Neutrophil (primary cell): ENCODE measurements at regions not wholly inside any gene's neighbourhood (a gene's known extent, or its start where the extent isn't known, plus 50 kb on each side); places are given as distances from the start of the nearest gene placed in this dataset.

ENCODE experiments used
- H3K27ac ChIP-seq: fragments of 200-600 bp; sonication (generic); 2 replicates; pipeline ENCODE4 v1.5.1; 2016; ENCODE audit warnings: mild to moderate bottlenecking, moderate library complexity
- H3K27me3 ChIP-seq: fragments of 200-600 bp; sonication (generic); 2 replicates; pipeline ENCODE4 v1.6.0; 2016; ENCODE audit warnings: mild to moderate bottlenecking
- H3K36me3 ChIP-seq: fragments of 200-600 bp; sonication (generic); 2 replicates; pipeline ENCODE4 v1.5.1; 2017
- H3K4me1 ChIP-seq, 2 experiments: fragments of 200-600 bp in 1 of 2; sonication (generic) in 1 of 2; 1 replicate in 1 of 2; 2 replicates in 1 of 2; pipeline versions ENCODE4 v1.5.1 to v1.6.1; 2013 to 2016; ENCODE audit warnings: low read depth in 1 of 2, low read length in 1 of 2, mild to moderate bottlenecking in 1 of 2, moderate library complexity in 1 of 2; ENCODE audit not compliant: control insufficient read depth in 1 of 2, insufficient read depth in 1 of 2
- H3K4me3 ChIP-seq, 2 experiments: fragments of 200-600 bp in 1 of 2; sonication (generic) in 1 of 2; 1 replicate in 1 of 2; 2 replicates in 1 of 2; pipeline ENCODE4 v1.5.1; 2013 to 2016; ENCODE audit warnings: low read depth in 1 of 2, low read length in 1 of 2, mild to moderate bottlenecking in 1 of 2, moderate library complexity in 1 of 2
- H3K9me3 ChIP-seq: fragments of 200-600 bp; sonication (generic); 2 replicates; pipeline ENCODE4 v1.5.1; 2016
- CTCF ChIP-seq: fragments of 200-600 bp; sonication (generic); IDR thresholded peaks from 2 replicates; pipeline ENCODE4 v1.5.1; 2016; ENCODE audit warnings: antibody characterized with exemption

GRCh38 chrX:63506320-63506719 is 155.2 kb upstream of the SPIN4 start:
- H3K4me3 ChIP-seq: no peak overlapping the region
- no peaks in the 10 kb centered on the region for H3K36me3 ChIP-seq
- no peak overlapping the region for H3K27ac ChIP-seq
- no peaks in the 10 kb centered on the region for H3K27me3 ChIP-seq
- no peaks in the 10 kb centered on the region for H3K4me1 ChIP-seq
- no peak for TF ChIP-seq CTCF
- H3K9me3 ChIP-seq: no peaks in the 10 kb centered on the region

- Histone ChIP-seq H3K27ac (no peak overlapping the region), H3K27me3 (no peaks in the 10 kb centered on the region), H3K4me1 (no peaks in the 10 kb centered on the region), H3K4me3 (no peak overlapping the region), H3K9me3 (no peaks in the 10 kb centered on the region), H3K36me3 (no peaks in the 10 kb centered on the region)
- TF ChIP-seq CTCF: no peak
Observed at GRCh38 chrX:63503541-63503940, 152.4 kb upstream of the SPIN4 start.

GRCh38 chrX:63488546-63489373 is 137.6 kb upstream of the SPIN4 start:
- H3K27ac ChIP-seq: no peak overlapping the region
- H3K36me3 ChIP-seq: no peaks in the 10 kb centered on the region
- H3K9me3 ChIP-seq: no peaks in the 10 kb centered on the region
- no peak for TF ChIP-seq CTCF
- H3K4me1 ChIP-seq: no peaks in the 10 kb centered on the region
- no peaks in the 10 kb centered on the region for H3K27me3 ChIP-seq
- no peak overlapping the region for H3K4me3 ChIP-seq

- Histone ChIP-seq H3K27me3 (no peaks in the 10 kb centered on the region), H3K4me3 (no peak overlapping the region), H3K27ac (no peak overlapping the region), H3K4me1 (no peaks in the 10 kb centered on the region), H3K36me3 (no peaks in the 10 kb centered on the region), H3K9me3 (no peaks in the 10 kb centered on the region)
- no peak for TF ChIP-seq CTCF
Observed at GRCh38 chrX:63475200-63475599, 124.1 kb upstream of the SPIN4 start.

GRCh38 chrX:63471004-63471403 is 119.9 kb upstream of the SPIN4 start:
- H3K27ac ChIP-seq: no peak overlapping the region
- no peaks in the 10 kb centered on the region for H3K9me3 ChIP-seq
- H3K4me3 ChIP-seq: no peak overlapping the region
- no peaks in the 10 kb centered on the region for H3K27me3 ChIP-seq
- no peaks in the 10 kb centered on the region for H3K36me3 ChIP-seq
- TF ChIP-seq CTCF: no peak
- no peaks in the 10 kb centered on the region for H3K4me1 ChIP-seq
